IPS-18a (cell line): ENCODE measurements at regions not wholly inside any gene's neighbourhood (a gene's known extent, or its start where the extent isn't known, plus 50 kb on each side); places are given as distances from the start of the nearest gene placed in this dataset.

ENCODE experiments used
- H3K27ac ChIP-seq: one replicate; pipeline ENCODE4 v1.5.1; 2013; ENCODE audit warnings: low read length
- H3K27me3 ChIP-seq: one replicate; pipeline ENCODE4 v1.6.1; 2013; ENCODE audit warnings: mild to moderate bottlenecking, low read length; ENCODE audit not compliant: control insufficient read depth, insufficient read depth
- H3K36me3 ChIP-seq: one replicate; pipeline ENCODE4 v1.6.1; 2013; ENCODE audit warnings: low read depth, low read length; ENCODE audit not compliant: control insufficient read depth
- H3K4me1 ChIP-seq: one replicate; pipeline ENCODE4 v1.6.1; 2013; ENCODE audit warnings: low read depth, low read length; ENCODE audit not compliant: control insufficient read depth
- H3K4me3 ChIP-seq: one replicate; pipeline ENCODE4 v1.5.1; 2013; ENCODE audit warnings: low read length
- H3K9ac ChIP-seq: one replicate; pipeline ENCODE4 v1.6.1; 2013; ENCODE audit warnings: mild to moderate bottlenecking, low read length, moderate library complexity
- H3K9me3 ChIP-seq: one replicate; pipeline ENCODE4 v1.6.1; 2013; ENCODE audit warnings: low read depth, low read length; ENCODE audit not compliant: control insufficient read depth

DNA sequence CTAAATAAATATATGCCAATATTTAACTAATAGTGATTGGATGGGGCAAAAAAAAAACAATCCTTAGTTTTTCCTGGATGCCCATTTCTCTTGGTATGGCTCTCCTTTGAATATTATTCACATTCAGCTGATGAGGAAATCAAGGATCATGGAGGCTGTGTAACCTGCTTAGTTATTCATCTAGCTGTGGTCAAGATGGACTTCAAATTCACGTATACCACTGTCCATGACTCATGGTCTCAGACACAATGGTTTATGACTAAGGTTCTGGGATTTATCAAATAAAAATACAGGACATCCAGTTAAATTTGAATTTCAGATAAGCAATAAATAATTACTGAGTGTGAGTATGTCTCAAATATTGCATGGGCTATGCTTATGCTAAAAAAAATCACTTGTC lies 191.5 kb upstream of the CELF2 start:
- H3K9ac ChIP-seq: no peak overlapping the region
- no peak overlapping the region for H3K27ac ChIP-seq
- no peaks in the 10 kb centered on the region for H3K27me3 ChIP-seq
- no peaks in the 10 kb centered on the region for H3K36me3 ChIP-seq
- no peaks in the 10 kb centered on the region for H3K4me1 ChIP-seq
- H3K9me3 ChIP-seq: no peaks in the 10 kb centered on the region
- no peak overlapping the region for H3K4me3 ChIP-seq

DNA sequence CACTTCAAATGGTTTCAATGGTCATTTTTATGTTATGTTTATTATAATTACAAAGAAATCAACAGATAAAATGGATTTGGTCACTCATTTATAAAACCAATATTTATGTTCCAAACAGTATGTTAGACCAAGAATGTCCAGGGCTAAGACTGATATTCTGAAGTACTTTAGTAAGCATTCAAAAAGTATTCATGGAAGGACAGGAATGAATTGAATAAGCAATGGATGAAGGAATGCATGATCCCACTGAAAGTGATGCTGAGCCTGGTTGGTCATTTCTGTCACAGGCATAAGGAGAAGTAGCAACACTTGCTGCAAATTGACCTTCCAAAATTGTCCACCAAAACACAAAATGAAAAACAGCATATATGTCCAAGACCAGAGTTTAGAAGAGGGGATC lies 189.0 kb upstream of the CELF2 start:
- Histone ChIP-seq H3K36me3 (no peaks in the 10 kb centered on the region), H3K9me3 (no peaks in the 10 kb centered on the region), H3K27me3 (no peaks in the 10 kb centered on the region), H3K4me3 (no peak overlapping the region), H3K4me1 (no peaks in the 10 kb centered on the region), H3K9ac (no peak overlapping the region), H3K27ac (no peak overlapping the region)

DNA sequence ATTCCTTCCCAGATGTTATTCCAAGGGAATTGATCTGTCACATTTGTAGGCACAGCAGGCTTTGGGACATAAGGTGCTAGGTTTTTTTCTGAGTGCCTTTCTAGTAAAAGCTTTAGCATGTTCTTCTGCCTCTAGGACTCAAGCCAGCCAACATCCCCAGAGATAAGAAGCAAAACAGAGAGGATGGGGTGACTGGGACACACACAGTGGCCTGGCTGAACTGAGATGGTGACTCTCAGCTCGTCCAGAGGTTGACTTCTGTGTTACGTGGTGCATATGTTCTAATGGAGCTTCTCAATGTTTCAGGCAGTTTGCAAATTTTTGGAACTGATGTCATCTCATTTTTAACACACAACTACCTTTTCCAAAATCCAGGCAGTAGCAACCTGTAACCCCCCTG lies 188.1 kb upstream of the CELF2 start:
- Histone ChIP-seq H3K4me1 (no peaks in the 10 kb centered on the region), H3K27ac (no peak overlapping the region), H3K9ac (no peak overlapping the region), H3K4me3 (no peak overlapping the region), H3K9me3 (no peaks in the 10 kb centered on the region), H3K27me3 (no peaks in the 10 kb centered on the region), H3K36me3 (no peaks in the 10 kb centered on the region)

DNA sequence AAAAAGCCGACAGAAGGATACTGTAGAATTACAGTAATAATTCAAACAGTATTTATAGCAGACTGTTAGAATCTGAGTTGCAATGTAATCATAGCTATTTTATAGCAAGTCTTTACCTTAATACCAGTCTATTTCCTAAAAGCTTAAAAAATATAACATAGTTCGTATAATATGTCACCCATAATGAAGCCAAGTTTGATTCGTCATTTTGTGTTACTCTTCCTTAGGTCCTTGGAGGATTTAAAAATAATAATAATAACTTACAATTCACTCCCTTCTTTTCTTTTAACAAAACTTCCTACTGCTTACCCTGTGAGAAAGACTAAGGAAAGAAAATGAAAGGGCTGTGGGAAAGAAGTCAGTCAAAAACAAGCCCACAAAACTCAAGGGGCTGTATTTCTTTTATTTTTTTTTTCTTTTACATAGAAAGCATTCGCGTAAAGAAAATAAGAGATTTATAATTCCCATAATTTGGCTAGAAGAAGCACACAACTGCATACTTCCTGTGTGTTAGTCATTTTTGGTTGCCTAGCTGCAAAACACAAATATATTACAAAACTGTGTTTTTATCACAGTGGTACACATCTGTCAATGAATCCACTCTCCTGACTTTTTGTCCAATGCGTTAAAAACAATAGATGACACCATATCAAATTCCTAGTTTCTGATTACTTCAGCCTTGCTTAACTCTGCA lies 187.2 kb upstream of the CELF2 start:
- no peaks in the 10 kb centered on the region for H3K4me1 ChIP-seq
- H3K9me3 ChIP-seq: no peaks in the 10 kb centered on the region
- no peak overlapping the region for H3K9ac ChIP-seq
- H3K4me3 ChIP-seq: no peak overlapping the region
- no peaks in the 10 kb centered on the region for H3K27me3 ChIP-seq
- H3K36me3 ChIP-seq: no peaks in the 10 kb centered on the region
- H3K27ac ChIP-seq: no peak overlapping the region

DNA sequence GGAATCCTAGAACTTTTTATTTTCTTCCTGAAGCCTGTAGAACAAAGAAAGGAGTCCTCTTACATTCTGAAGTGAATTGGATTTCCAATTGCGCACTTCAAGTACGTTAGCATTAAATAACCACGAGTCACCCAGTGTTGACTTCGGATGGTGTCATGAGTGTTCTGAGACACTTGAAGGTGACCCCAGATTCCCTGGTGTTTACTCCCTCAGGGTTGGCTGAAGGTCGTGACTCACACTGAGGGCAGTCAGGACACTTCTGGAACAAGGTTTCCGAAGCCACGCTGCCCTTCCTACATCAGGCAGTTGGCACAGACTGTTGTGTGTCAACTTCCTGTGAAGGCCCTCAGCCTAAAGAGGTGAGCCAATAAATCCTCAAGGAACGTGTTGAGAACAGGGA lies 186.6 kb upstream of the CELF2 start:
- no peaks in the 10 kb centered on the region for H3K4me1 ChIP-seq
- no peaks in the 10 kb centered on the region for H3K36me3 ChIP-seq
- H3K27ac ChIP-seq: no peak overlapping the region
- H3K9me3 ChIP-seq: no peaks in the 10 kb centered on the region
- no peak overlapping the region for H3K9ac ChIP-seq
- no peak overlapping the region for H3K4me3 ChIP-seq
- no peaks in the 10 kb centered on the region for H3K27me3 ChIP-seq

DNA sequence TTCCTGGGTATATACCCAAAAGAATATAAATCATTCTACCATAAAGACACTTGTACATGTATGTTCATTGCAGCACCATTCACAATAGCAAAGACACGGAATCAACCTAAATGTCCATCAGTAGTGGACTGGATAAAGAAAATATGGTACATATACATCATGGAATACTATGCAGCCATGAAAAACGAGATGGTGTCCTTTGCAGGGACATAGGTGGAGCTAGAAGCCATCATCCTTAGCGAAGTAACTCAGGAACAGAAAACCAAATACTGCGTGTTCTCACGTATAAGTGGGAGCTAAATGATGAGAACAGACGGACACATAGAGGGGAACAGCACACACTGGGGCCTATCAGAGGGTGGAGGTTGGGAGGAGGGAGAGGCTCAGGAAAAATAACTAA lies 183.7 kb upstream of the CELF2 start:
- Histone ChIP-seq H3K36me3 (no peaks in the 10 kb centered on the region), H3K27ac (no peak overlapping the region), H3K4me1 (no peaks in the 10 kb centered on the region), H3K9ac (no peak overlapping the region), H3K27me3 (no peaks in the 10 kb centered on the region), H3K9me3 (no peaks in the 10 kb centered on the region), H3K4me3 (no peak overlapping the region)

DNA sequence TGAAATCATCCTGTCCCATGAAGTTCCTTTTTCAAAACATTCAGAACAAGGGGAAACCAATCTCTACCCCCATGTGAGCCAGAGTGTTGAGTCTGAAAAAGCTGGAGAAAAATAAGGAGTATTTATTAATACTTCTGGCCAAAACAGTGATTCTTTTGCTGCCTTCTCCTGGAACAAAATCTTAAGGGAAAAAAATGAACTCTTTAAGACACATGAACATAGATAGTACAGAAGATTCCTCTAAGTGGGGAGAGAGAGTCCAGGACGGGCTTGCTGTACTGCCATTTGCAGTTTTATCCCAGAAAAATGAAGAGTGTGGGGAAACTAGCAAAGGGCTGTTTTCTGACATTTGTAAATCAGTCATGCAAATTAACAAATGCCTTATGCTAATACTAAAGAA lies 173.4 kb upstream of the CELF2 start:
- H3K36me3 ChIP-seq: no peaks in the 10 kb centered on the region

DNA sequence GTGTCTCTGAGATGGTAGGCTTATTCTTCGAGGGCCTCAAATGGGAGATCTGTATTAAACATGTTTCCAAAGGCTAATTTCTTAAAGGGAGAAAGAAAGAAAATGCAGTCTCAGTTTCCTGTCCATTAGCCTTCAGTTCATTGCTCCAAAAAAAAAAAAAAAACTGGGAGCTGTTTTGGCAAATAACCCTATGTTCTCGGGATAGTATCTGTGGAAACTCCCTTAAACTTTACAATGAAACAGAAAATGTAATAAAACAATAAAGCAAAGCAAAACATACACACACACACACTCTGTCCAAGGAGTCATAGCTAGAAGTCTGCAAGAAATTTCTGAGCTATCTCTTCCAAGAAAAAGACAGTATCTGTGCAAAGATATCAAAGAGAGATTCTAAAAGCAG lies 172.5 kb upstream of the CELF2 start:
- Histone ChIP-seq H3K36me3 (no peaks in the 10 kb centered on the region), H3K4me1 (no peaks in the 10 kb centered on the region)

More for the DNA sequence above, 173.4 kb upstream of the CELF2 start:
- H3K27me3 ChIP-seq: no peaks in the 10 kb centered on the region
- H3K27ac ChIP-seq: no peak overlapping the region
- no peak overlapping the region for H3K9ac ChIP-seq
- no peaks in the 10 kb centered on the region for H3K9me3 ChIP-seq
- H3K4me1 ChIP-seq: no peaks in the 10 kb centered on the region
- no peak overlapping the region for H3K4me3 ChIP-seq

DNA sequence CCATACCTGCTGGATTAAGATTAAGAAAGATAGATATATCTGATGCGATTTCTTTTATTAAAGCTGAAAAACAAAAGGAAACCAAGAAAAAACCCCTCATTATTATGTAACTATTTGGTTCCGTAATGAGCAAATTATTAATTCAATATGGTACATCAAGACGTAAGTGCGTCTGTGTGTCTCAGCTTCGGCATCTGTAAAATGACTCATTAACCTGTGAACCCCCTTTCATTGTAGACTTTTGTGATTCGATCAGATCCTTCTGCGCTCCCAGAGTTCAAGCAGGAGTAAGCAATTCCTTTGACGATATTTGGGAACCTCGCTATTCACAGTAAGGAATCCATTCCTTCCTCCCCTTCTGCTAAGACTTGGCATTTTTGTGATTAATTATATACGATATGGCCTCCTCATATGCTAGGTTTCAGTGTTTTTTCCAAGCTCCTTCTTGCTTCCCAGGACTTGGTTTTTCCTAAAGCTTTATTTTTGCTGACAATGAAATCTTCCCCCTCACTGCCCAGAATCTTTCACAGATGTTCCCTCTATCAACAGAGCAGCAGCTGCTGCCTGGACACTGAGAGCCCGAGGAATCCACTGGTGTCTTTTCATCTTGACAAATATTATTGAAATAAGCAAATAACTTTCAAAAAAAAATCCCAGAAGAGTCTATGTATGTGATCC lies 171.7 kb upstream of the CELF2 start:
- Histone ChIP-seq H3K9me3 (no peaks in the 10 kb centered on the region), H3K27ac (no peak overlapping the region), H3K9ac (no peak overlapping the region), H3K27me3 (no peaks in the 10 kb centered on the region), H3K4me3 (no peak overlapping the region), H3K36me3 (no peaks in the 10 kb centered on the region), H3K4me1 (no peaks in the 10 kb centered on the region)

More for the DNA sequence above, 172.5 kb upstream of the CELF2 start:
- no peak overlapping the region for H3K4me3 ChIP-seq
- no peaks in the 10 kb centered on the region for H3K27me3 ChIP-seq
- H3K27ac ChIP-seq: no peak overlapping the region
- no peak overlapping the region for H3K9ac ChIP-seq
- no peaks in the 10 kb centered on the region for H3K9me3 ChIP-seq

DNA sequence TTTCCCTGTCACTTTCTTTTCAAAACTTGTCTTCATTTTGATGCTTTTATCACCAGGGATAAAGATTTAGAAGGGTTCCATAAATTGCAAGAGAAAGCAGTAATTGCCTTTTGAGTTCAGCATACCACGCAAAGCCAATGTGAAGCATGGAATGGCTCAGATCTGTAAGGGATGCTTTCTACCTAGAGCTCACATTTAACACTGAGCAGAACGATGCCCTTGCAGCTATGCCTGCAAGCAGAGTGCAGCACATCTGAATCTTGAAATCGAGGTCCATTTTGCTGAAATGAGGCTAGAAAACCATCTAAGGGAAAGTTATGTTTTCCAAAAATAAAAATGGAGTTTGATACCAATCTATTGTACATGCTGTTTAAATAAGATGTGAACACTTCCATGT lies 171.2 kb upstream of the CELF2 start:
- H3K4me1 ChIP-seq: no peaks in the 10 kb centered on the region
- H3K9me3 ChIP-seq: no peaks in the 10 kb centered on the region
- H3K4me3 ChIP-seq: no peak overlapping the region
- H3K36me3 ChIP-seq: no peaks in the 10 kb centered on the region
- H3K27me3 ChIP-seq: no peaks in the 10 kb centered on the region
- no peak overlapping the region for H3K9ac ChIP-seq
- H3K27ac ChIP-seq: no peak overlapping the region

DNA sequence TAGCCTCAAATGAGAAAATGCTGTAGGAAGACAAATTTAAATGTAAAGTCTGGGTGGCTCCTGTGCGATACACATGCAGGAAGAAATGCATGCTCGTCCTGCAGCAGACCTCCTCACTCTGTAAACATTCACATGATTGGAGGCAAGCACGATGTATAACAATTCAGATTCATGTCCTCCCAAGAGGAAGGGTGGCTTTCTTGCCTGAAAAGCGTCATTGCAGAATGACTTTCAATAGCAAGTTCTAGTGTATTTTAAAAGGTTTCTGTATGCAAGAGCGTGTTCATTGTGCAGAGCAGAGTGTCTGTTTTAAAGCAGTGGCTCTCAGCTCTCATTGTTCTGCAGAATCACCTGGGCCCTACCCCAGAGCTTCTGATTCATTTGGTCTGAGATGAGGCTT lies 170.3 kb upstream of the CELF2 start:
- no peaks in the 10 kb centered on the region for H3K4me1 ChIP-seq

DNA sequence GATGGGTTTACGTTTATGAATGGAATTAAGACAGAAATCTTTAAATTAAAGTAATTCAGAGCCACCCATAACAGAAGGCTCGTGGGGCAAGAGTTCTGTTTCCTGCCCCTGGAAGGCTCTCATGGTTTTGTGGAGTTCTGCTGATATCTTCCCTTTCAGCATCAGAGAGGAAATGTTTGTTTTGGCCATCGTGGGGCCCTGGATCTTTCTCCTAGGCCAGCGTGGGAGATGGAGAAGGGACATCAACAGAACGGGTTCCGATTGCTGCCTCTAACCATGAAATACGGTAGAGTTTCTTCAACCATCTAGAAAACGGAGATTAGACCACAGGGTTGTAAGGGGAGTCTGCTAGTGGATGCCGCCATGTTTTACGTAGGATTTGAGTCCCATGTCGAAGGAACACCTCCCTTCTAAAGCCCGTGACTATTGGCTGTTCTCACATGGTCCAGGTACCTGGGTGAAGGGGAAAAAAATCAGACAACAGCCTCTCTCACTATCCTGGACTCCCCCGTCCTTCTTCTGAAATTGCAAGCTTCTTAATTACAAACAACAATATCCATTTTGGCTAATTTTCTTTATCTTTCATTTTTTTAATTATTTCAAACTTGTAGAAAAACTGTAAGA lies 169.1 kb upstream of the CELF2 start:
- Histone ChIP-seq H3K4me1 (no peaks in the 10 kb centered on the region), H3K36me3 (no peaks in the 10 kb centered on the region), H3K9ac (no peak overlapping the region), H3K9me3 (no peaks in the 10 kb centered on the region), H3K27ac (no peak overlapping the region), H3K27me3 (no peaks in the 10 kb centered on the region), H3K4me3 (no peak overlapping the region)

More for the DNA sequence above, 170.3 kb upstream of the CELF2 start:
- no peaks in the 10 kb centered on the region for H3K9me3 ChIP-seq
- no peaks in the 10 kb centered on the region for H3K36me3 ChIP-seq
- H3K27ac ChIP-seq: no peak overlapping the region
- H3K27me3 ChIP-seq: no peaks in the 10 kb centered on the region
- no peak overlapping the region for H3K4me3 ChIP-seq
- no peak overlapping the region for H3K9ac ChIP-seq
